HG02642 (cell line): ENCODE measurements at regions not wholly inside any gene's neighbourhood (a gene's known extent, or its start where the extent isn't known, plus 50 kb on each side); places are given as distances from the start of the nearest gene placed in this dataset.
"Not testable (repeated sequence)": the region's sequence is repeated elsewhere in the genome, so short reads cannot be mapped to it uniquely, and the experiment has no call there.

Experiments used
- ATAC-seq: cut with Tn5 transposase; IDR thresholded peaks from one replicate; pipeline ENCODE4 v1.9.1; 2021; ENCODE audit warnings: mild to moderate bottlenecking; ENCODE audit not compliant: unreplicated experiment, poor library complexity

GRCh38 chr15:96170979-96171739 is 159.3 kb upstream of the NR2F2 start:
- ATAC-seq = no peak

- ATAC-seq = no peak
Measured at GRCh38 chr15:96171853-96172296, 158.6 kb upstream of the NR2F2 start.

GRCh38 chr15:96172417-96172816 is 158.1 kb upstream of the NR2F2 start:
- no peak for ATAC-seq

- no peak for ATAC-seq
Measured at GRCh38 chr15:96176831-96177230, 153.7 kb upstream of the NR2F2 start.

DNA sequence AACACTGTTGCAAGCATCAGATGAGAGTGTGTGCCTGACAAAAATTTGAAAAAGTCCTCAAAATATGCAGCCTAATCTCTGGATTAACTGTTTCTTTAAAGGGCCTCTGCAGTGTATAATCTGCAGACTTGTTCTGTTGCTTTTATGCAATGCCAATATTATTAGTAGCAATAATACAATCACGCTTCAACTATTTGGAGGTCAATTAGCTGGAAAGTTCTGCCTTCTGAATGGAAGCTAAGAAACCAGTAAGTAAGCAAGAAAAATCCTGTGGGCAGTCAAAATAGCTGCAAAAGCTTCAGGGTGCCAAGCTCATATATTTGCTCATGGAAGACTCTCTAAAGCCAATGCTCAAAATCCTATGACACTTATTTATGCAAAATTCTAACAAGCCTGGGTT is 153.2 kb upstream of the NR2F2 start:
- no peak for ATAC-seq

DNA sequence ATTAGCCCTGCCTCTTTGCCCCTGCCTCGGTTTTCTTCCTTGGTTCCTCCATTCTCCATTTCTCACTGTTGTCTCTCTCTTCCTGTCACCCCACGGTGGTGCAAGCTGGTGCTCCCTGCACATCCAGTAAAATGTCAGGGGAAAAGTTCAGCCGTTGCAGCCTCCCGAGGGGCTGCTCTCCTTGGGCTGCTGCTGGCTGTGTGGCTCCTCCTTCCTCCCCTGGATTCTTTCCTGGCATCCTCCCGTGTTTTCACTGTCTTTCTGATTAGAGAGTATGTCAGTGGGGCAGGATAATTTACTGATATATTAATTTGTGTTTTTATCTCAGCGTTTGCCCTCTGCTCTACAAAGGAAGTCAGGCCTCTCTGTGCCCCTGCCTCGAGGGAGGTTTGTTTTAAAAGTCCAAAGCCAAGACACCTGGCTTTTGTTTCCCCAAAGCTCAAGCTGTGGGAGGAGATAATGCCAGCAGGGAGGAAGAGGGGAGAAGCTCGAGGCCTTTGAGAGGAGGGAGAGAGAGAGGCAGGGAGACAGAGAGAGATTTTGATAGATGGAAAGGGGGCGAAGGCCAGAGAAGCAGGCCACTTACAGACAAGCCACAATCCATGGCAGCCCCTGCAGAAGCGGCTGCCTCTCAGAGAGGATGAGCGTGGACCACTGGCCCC is 150.3 kb upstream of the NR2F2 start:
- no peak for ATAC-seq

DNA sequence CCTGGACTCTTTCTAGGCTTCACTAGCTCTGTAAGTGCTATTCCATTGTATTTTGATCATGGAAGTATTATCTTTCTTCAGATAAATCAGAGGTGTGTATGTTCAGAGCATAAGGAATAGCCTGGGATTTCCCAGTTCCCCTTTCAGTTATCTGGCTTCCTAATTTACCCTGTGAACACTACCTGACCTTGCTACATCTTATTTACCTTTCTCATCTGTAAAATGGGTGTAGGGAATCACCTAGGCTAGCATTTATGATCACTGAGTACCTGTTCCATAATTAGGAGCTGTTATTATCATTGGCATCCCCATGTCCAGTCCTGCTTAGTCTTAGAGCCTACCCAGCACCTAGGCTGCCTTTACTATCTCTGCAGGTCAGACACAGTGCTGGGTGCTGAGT is 149.3 kb upstream of the NR2F2 start:
- ATAC-seq = no peak

DNA sequence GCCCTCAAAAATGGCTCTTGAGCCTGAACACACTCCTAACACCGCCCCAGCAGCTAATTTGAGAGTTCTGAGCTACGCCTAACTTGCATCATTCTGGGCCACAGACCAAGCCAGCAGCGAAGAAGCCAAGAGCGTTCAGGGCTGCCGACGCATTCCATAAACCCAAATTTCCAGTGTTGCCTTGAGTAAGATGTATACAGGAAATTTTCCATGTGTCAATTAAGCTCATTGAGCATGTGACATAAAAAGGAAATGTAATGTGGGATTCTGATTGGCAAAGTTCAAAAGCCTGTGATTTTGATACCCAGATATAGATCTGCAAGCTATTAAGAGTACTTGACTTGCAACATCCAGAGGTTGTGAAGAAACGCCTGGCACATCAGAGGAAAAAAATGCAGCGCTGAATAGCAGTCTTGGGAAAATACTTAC is 148.6 kb upstream of the NR2F2 start:
- ATAC-seq = no peak

GRCh38 chr15:96182736-96183513 is 147.6 kb upstream of the NR2F2 start:
- ATAC-seq = no peak

- no peak for ATAC-seq
Measured at GRCh38 chr15:96183514-96183850, 147.0 kb upstream of the NR2F2 start.

GRCh38 chr15:96183867-96184266 is 146.6 kb upstream of the NR2F2 start:
- no peak for ATAC-seq

DNA sequence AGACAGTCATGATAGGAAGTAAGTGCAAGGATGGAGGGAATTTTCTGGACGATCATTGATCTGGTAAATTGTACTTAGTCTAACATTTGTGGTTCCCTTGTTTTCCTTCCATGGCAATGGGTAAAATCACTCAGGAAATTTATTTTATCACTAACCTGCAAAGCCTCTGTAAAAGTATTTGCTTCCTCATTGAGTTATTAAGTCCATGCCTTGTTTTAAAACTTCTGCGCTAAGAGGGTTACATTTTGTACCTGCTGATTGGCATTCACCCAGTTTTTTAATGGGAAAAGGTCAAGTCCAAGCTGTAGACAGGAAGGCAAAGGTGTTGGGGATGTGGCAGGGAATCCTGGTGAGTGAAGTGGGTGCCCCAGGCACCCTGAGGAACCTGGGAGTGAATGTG is 146.2 kb upstream of the NR2F2 start:
- ATAC-seq = no peak

DNA sequence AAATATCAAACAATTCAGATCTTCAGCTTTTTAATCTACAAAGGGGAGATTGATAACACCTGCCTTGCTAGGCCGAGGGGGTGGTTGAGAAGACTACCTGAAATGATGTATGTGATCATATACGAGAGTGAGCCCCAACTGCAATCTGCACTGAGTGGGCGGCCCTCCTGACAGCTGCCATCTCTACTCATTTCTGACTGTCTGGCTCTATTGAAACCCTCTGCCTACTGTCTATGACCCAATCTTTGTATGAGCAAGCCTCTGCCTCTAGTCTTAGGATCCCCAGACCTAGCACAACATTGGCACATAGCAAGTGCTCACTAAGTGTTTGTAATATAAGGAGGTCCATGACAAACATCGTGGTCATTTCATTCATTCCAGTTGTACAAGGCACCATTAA is 144.4 kb upstream of the NR2F2 start:
- no peak for ATAC-seq

- ATAC-seq = no peak
Measured at GRCh38 chr15:96187341-96188305, 142.9 kb upstream of the NR2F2 start.

DNA sequence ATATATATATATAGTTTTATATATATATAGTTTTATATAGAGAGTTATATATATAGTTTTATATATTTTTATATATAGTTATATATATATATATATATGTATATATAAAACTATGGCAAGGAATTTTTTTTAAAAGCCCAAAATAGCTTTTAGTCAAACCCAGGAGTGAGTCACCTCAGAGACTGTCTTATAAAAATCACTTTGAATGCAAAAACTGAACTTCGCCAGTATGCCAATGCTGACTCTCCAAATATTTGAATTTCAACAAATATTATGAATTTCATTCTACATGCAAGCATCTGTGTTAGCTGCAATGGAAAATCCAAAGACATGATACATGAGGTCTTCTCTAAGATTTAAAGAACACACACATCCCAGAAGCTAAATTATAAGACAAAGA is 132.8 kb upstream of the NR2F2 start:
- no peak for ATAC-seq

- no peak for ATAC-seq
Measured at GRCh38 chr15:96199111-96199510, 131.4 kb upstream of the NR2F2 start.

- ATAC-seq = no peak
Measured at GRCh38 chr15:96200357-96200967, 130.0 kb upstream of the NR2F2 start.

DNA sequence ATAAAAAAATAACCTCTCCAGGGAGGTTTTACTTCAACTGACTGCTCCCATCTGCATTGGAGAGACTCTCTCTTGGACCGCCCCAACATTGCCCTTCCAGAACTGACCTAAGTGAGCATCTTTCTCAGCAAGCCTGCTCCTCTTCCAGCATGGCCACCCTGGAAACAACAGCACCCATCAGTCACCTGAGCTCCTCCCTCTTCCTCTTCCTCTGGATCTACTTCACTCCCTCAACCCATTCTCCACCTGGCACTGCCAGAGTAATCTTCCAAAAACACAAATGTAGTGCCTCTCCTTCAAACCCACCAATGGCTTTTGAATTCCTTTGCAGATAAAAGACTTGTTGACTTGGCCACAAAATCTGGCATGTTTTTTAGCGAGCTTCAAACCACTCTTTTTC is 128.8 kb upstream of the NR2F2 start:
- no peak for ATAC-seq

DNA sequence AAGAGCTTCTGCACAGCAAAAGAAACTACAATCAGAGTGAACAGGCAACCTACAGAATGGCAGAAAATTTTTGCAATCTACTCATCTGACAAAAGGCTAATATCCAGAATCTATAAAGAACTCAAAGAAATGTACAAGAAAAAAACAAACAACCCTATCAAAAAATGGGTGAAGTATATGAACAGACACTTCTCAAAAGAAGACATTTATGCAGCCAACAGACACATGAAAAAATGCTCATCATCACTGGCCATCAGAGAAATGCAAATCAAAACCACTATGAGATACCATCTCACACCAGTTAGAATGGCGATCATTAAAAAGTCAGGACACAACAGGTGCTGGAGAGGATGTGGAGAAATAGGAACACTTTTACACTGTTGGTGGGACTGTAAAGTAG is 124.9 kb upstream of the NR2F2 start:
- ATAC-seq = not testable (repeated sequence)
